ENCODE measurements at regions not wholly inside any gene's neighbourhood (a gene's known extent, or its start where the extent isn't known, plus 50 kb on each side); places are given as distances from the start of the nearest gene placed in this dataset.
"Not testable (repeated sequence)": the region's sequence is repeated elsewhere in the genome, so short reads cannot be mapped to it uniquely, and the experiment has no call there.

- no peak for DNase-seq
These were observed 1435.6 kb upstream of the NUDT12 start for GRCh38 chr5:104998169-104998568.

- no peak for DNase-seq
These were observed 1424.5 kb upstream of the NUDT12 start for GRCh38 chr5:104987074-104987473.

DNA sequence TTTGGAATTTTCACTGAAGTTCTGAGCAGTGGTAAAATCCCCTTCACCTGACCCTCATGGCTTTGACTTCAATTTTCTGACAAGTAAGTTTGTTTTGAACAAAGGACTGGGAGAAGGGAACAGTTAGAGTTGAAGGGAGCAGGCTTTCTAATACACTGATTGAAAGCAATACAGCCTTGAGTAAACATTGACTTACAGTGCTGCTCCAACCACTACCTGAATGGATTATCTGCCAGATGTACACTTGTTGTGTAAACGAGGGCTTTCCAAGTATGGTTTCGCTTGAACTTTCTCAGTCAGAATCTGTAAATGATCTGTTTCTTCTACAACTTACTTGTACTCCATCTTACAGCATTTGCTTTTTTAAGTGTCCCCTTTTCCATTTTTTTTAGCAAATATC, 1414.9 kb upstream of the NUDT12 start:
- no peak for DNase-seq

GRCh38 chr5:104967806-104968410, 1405.3 kb upstream of the NUDT12 start:
- no peak for DNase-seq

DNA sequence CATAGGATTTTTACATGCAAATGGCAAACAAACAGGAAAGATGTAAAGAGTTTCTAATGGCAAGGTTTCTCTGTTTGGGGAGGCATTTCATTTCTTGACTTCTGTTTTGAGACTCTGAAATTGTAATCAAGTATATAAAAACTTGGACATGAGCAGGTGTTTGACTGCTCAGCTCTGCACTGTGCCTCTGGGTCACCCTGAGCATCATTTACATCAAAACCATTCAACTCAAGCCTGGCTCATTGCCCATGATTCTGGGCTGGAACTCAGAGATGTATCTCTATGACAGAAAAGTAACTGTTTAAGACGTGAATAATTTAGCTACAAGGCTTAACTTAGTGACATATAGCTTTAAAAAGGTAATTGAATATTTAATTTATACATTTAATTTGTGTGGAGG, 1402.4 kb upstream of the NUDT12 start:
- no peak for DNase-seq

DNA sequence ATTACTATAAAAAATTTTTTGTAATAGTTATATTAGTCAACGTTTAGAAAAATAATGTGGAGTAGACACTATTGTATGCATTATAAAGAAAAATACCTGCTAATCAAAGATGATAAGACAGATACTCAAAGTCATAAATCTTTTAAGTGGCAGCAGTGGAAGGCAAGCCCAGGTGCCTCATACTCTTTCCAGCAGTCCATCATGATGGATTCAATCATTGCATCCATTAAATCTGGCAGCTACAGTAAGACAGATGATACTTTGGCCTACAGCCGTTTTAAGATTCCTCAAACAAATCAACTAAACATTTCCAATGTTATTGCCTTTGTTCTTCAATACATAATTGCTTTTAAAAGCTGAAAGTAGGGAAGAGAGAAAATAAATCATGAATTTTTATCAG, 1392.9 kb upstream of the NUDT12 start:
- no peak for DNase-seq

GRCh38 chr5:104952876-104953275, 1390.3 kb upstream of the NUDT12 start:
- DNase-seq, result no peak

DNA sequence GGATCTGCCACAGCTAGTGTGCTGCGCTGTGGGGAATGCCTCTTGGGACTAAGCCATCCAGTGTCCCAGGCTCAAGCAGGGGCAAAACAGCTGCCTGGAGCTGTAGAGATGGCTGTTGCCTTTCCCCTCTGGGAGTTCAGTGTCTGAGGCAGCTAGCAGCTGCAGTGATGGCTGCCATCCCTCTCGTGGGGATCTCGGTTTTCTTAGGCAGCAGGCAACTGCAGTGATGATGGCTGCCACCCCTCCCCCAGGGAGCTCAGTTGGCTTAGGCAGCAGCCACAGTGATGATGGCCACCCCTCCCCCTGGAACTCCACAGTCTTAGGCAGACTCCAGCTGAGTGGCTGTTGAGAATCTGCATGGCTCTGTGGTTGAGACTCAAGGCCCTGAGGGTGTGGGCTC, 1389.2 kb upstream of the NUDT12 start:
- DNase-seq, result no peak

DNA sequence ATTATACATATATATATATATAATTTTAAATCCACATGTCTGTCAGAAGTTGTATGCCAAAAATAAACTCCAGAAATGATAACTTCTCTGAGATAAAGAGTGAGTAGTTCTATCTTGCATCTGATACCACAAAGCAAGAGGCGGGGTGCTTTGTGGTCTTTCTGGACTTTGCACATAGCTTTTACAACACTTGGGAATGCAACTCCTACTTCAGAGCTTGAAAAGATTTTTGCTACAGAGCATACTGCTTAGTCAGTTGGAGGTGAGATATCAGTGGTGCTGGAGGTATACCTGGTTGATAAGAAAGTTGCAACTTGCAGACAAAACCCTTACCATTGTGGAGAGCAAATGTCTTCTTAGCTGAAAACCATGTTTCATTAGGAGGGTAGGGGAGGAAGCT, 1384.5 kb upstream of the NUDT12 start:
- DNase-seq, result no peak

DNA sequence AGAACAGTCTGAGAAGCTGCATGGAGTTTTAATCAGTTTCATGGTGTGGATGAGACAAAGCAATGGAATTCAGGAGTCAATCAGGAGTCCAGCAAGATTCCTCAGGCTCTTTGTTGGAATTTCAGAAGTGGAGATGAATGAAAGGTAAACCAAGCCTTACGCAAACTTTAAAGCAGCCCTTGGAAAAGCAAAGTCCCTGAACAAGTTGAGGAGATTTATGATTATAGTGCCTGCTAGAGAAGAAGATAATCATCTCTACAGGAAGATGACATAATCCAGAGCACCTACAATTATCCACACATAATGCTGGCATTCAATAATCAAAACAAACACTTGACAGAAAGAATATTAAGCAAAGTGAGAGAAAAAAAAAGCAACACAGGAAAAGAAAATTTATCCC, 1380.1 kb upstream of the NUDT12 start:
- DNase-seq, result no peak

DNA sequence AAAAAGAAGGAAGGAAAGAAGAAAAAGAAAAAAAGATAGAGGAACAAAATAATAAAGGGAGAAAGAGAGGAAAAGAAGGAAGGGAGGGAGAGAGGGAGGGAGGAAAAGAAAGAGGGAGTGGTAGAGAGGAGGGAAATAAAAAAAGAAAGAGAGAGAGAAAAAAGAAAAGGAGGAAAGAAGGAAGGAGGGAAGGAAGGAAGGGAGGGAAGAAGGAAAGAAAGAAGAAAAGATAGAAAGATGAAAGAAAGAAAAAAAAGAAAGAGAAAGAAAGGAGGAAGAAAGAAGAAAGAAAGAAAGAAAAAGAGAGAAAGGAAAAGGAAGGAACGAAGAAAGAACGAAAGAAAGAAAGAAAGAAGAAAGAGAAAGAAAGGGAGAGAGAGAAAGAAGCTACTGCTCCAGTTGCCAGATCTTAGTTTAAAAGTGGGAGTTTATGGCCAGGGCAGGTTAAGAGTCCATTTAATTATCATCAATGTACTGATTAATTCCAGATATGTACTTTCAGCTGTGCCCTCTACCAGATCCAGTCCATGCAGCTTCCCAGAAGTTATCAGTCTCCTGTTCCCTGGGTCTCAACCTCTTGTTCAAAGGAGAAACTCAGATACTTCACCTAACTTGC, 1378.5 kb upstream of the NUDT12 start:
- DNase-seq, result no peak

DNA sequence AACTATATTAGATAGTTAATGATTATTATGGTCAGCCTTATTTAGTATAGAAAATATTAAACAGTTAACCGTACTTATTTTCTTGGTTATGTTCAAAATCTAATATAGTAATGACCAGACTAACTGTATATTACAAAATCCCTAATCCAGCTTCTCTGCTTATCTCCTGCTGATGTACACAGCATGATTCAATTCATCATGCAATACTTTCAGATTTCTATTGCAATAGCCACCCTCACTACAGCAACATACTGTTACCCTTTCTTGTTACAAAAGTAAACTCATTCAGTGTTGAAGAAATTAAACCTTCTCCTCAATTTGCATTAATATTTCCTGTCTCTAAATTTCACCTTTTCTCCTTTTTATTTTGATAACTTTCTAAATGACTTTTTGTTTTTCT, 1375.0 kb upstream of the NUDT12 start:
- DNase-seq, result no peak

- no peak for DNase-seq
These were observed 1369.8 kb upstream of the NUDT12 start for GRCh38 chr5:104932431-104932830.

DNA sequence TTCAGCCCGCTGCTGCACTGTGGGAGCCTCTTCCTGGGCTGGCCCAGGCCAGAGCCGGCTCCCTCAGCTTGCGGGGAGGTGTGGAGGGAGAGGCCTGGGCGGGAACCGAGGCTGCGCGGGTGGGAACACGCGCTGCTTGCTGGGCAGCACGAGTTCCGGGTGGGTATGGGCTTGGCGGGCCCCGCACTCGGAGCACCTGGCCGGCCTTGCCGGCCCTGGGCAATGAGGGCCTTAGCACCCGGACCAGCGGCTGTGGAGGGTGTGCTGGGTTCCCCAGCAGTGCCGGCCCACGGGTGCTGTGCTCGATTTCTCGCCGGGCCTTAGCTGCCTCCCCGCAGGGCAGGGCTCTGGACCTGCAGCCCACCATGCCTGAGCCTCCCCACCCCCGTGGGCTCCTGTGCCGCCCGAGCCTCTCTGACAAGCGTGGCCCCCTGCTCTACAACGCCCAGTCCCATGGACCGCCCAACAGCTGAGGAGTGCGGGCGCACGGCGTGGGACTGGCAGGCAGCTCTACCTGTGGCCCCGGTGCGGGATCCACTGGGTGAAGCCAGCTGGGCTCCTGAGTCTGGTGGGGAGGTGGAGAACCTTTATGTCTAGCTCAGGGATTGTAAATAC, 1366.4 kb upstream of the NUDT12 start:
- no peak for DNase-seq

DNA sequence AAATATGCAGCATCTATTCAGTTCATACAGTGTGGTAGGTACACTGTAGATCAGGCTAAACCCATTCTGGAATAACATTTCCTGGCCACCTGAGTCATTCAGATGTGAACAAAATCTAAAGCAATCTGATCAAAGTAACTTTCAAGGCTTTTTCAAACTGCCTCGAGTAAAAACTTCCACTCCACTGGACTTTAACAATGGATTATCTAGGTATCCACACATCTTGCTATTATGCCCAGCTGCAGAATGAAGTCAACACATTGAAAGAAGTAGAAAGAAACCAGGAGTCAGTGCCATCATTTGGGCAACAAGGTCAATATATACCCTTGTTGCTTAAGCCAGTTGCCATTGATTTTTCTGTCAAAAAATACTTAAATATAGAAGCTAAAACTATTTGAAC, 1352.6 kb upstream of the NUDT12 start:
- no peak for DNase-seq

- DNase-seq, result no peak
These were observed 1352.0 kb upstream of the NUDT12 start for GRCh38 chr5:104914536-104915070.

GRCh38 chr5:104913841-104914281, 1351.3 kb upstream of the NUDT12 start:
- DNase-seq, result no peak

DNA sequence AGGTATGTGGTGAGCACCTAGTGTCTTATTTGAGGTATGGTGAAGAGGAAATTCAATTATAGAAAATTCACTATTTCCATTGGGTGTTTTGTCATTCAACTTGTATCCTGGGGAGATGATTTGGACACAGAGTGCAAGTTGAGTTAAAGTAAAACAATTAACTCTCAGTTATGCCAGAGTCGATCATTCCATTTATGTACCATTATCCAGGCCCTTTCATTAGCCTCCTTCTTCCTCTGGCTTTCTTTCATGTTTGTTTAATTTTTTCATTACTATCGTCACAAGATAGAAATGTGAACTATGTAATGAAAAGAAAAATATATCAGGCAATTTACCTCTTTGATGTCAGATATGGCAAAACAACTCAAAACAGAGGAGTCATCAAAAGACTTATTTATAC, 1347.2 kb upstream of the NUDT12 start:
- no peak for DNase-seq

- DNase-seq, result no peak
These were observed 1342.0 kb upstream of the NUDT12 start for GRCh38 chr5:104904561-104904960.

- DNase-seq, result no peak
These were observed 1341.4 kb upstream of the NUDT12 start for GRCh38 chr5:104903941-104904340.

DNA sequence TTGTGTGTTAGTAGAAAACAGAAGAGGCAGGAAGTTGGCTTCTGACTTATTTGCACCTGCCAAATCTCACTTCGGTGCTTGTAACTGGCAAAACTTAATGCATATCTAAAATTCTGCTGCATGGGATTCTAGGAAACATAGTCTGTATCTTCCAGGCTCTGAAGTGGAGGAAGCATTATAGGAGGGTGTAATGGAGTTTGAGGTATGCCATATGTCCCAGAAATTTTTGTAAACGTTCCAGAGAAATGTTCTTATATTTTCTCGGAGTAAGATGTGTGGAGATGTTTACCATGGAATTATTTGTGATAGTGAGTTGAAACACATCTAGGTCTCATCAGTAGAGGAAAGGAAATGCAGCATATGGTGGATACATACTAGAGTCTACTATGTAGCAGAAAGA, 1329.0 kb upstream of the NUDT12 start:
- no peak for DNase-seq

- DNase-seq, result no peak
These were observed 1328.2 kb upstream of the NUDT12 start for GRCh38 chr5:104890767-104891166.

DNA sequence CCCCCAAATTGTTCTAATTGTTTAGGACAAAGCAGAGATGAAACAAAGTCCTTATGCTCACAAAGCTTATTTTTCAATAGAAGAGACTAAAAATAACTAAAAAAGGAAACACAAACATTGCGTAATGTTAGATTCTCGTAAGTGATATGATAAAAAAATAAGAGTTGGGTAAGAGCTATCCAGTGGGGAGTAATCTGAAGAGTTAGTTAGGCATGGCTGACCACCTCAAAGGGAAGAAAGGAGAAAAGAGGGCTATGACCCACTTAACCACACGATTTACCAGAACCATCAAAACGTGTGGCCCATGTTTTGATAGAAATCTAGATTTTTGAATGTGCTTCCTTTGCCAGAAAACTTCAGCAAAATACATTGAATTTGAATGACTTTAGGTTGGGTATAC, 1296.8 kb upstream of the NUDT12 start:
- DNase-seq, result no peak

- not testable (repeated sequence) for DNase-seq
These were observed 1289.5 kb upstream of the NUDT12 start for GRCh38 chr5:104852099-104852498.
